Bronchial epithelial cell (primary cell): ENCODE measurements at regions not wholly inside any gene's neighbourhood (a gene's known extent, or its start where the extent isn't known, plus 50 kb on each side); places are given as distances from the start of the nearest gene placed in this dataset.
"Not testable (repeated sequence)": the region's sequence is repeated elsewhere in the genome, so short reads cannot be mapped to it uniquely, and the experiment has no call there.

Experiments
- DNase-seq: peaks from one replicate; pipeline ENCODE4 v3.0.0-alpha.2; 2010; ENCODE audit warnings: low read depth
- FAIRE-seq: peaks from 2 replicates; lab custom pipeline; 2011; peaks lifted over from hg19 to GRCh38; lab: Jason Lieb, UNC
- H3K27me3 ChIP-seq: 2 replicates; pipeline ENCODE4 v1.5.1; 2011; ENCODE audit warnings: low read length; ENCODE audit not compliant: control insufficient read depth, insufficient read depth
- H3K36me3 ChIP-seq: 2 replicates; pipeline ENCODE4 v1.5.1; 2011; ENCODE audit warnings: low read length; ENCODE audit not compliant: control insufficient read depth, insufficient read depth
- H3K4me3 ChIP-seq: 2 replicates; pipeline ENCODE4 v1.5.1; 2011; ENCODE audit warnings: mild to moderate bottlenecking, low read depth, low read length, control low read depth
- CTCF ChIP-seq: IDR thresholded peaks from 2 replicates; pipeline ENCODE4 v1.5.1; 2011; ENCODE audit warnings: mild to moderate bottlenecking, moderate library complexity, low read length, control low read depth, inconsistent platforms; ENCODE audit not compliant: insufficient read depth, severe bottlenecking

GRCh38 chr7:39793851-39794250, 156.2 kb upstream of the CDK13 start:
- DNase-seq, FAIRE-seq, H3K4me3 ChIP-seq, H3K36me3 ChIP-seq, H3K27me3 ChIP-seq: not testable (repeated sequence)

- not testable (repeated sequence) for H3K36me3 ChIP-seq, FAIRE-seq, H3K27me3 ChIP-seq, H3K4me3 ChIP-seq, DNase-seq
Measured at GRCh38 chr7:39796947-39797346, 153.1 kb upstream of the CDK13 start.

GRCh38 chr7:39798077-39798476, 152.0 kb upstream of the CDK13 start:
- not testable (repeated sequence) for H3K36me3 ChIP-seq, DNase-seq, FAIRE-seq, H3K27me3 ChIP-seq, H3K4me3 ChIP-seq

GRCh38 chr7:39808796-39809481, 141.1 kb upstream of the CDK13 start:
- DNase-seq: no peak
- no peak for FAIRE-seq
- Histone ChIP-seq H3K36me3 (no peaks in the 10 kb centered on the region), H3K4me3 (no peak overlapping the region), H3K27me3 (no peaks in the 10 kb centered on the region)
- no peak for TF ChIP-seq CTCF

GRCh38 chr7:39810204-39810642, 139.8 kb upstream of the CDK13 start:
- no peak overlapping the region for H3K4me3 ChIP-seq
- FAIRE-seq (no peak), DNase-seq (peak; percentile 24)
- peaks cover 3% of the 10 kb centered on the region for H3K27me3 ChIP-seq
- TF ChIP-seq CTCF: peak; percentile 23
- no peaks in the 10 kb centered on the region for H3K36me3 ChIP-seq

- no peaks in the 10 kb centered on the region for H3K36me3 ChIP-seq
- TF ChIP-seq CTCF: no peak
- peaks cover 3% of the 10 kb centered on the region for H3K27me3 ChIP-seq
- DNase-seq (peak; percentile 73), FAIRE-seq (no peak)
- H3K4me3 ChIP-seq: no peak overlapping the region
Measured at GRCh38 chr7:39810710-39811109, 139.3 kb upstream of the CDK13 start.

GRCh38 chr7:39811161-39811614, 138.9 kb upstream of the CDK13 start:
- no peak overlapping the region for H3K4me3 ChIP-seq

More at GRCh38 chr7:39811161-39811614, 138.9 kb upstream of the CDK13 start:
- FAIRE-seq (no peak), DNase-seq (peak; percentile 82)
- H3K27me3 ChIP-seq: peaks cover 4% of the 10 kb centered on the region
- no peak for TF ChIP-seq CTCF
- H3K36me3 ChIP-seq: no peaks in the 10 kb centered on the region
